ENCODE measurements at regions not wholly inside any gene's neighbourhood (a gene's known extent, or its start where the extent isn't known, plus 50 kb on each side); places are given as distances from the start of the nearest gene placed in this dataset.

DNA sequence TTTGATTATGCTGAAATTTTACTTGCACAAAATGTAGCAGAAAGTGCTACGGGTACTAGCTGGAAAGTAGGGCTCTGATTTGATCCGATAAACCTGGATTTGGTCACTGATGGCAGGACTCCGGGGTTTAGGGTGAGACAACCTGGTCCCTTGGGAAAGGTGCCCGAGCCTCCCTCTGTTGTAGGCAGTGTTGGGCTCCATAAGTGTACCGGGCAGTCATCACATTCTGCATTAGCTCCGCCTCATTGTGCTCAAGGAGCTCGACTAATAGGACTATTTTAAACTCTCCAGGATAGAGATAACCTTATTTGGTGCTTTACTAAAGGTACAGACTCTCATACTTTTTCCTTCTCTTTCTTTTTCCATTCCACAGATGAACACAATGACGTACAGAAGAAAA is 117.6 kb downstream of the UTRN start:
- TF ChIP-seq, protein P1, sequence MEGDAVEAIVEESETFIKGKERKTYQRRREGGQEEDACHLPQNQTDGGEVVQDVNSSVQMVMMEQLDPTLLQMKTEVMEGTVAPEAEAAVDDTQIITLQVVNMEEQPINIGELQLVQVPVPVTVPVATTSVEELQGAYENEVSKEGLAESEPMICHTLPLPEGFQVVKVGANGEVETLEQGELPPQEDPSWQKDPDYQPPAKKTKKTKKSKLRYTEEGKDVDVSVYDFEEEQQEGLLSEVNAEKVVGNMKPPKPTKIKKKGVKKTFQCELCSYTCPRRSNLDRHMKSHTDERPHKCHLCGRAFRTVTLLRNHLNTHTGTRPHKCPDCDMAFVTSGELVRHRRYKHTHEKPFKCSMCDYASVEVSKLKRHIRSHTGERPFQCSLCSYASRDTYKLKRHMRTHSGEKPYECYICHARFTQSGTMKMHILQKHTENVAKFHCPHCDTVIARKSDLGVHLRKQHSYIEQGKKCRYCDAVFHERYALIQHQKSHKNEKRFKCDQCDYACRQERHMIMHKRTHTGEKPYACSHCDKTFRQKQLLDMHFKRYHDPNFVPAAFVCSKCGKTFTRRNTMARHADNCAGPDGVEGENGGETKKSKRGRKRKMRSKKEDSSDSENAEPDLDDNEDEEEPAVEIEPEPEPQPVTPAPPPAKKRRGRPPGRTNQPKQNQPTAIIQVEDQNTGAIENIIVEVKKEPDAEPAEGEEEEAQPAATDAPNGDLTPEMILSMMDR (IDR thresholded peaks at IDR 0.05), result no peak
- no peak for TF ChIP-seq POLR2A (IDR thresholded peaks at IDR 0.05)
- no peak for TF ChIP-seq POLR2AphosphoS5 (IDR thresholded peaks at IDR 0.05; ENCODE audit: insufficient read depth in 1 of 2, low read depth in 1 of 2)

Measured in vagina (tissue), 2 donors.